Chondrocyte (in vitro differentiated cells): ENCODE measurements at regions not wholly inside any gene's neighbourhood (a gene's known extent, or its start where the extent isn't known, plus 50 kb on each side); places are given as distances from the start of the nearest gene placed in this dataset.

Experiments
- DNase-seq: peaks from one replicate; pipeline ENCODE4 v3.0.0; 2021; ENCODE audit warnings: mixed read lengths, low spot score
- H3K27ac Mint-ChIP-seq: one replicate; pipeline ENCODE4 v1.8.0; 2021; ENCODE audit warnings: mild to moderate bottlenecking, moderate library complexity, mixed read lengths; ENCODE audit not compliant: unreplicated experiment
- H3K27me3 Mint-ChIP-seq: 2 replicates; pipeline ENCODE4 v1.8.0; 2021; ENCODE audit warnings: low read depth, mixed read lengths
- H3K36me3 Mint-ChIP-seq: 2 replicates; pipeline ENCODE4 v1.8.0; 2021; ENCODE audit warnings: low read depth, mixed read lengths
- H3K4me1 Mint-ChIP-seq: 2 replicates; pipeline ENCODE4 v1.8.0; 2021; ENCODE audit warnings: low read depth, mild to moderate bottlenecking, mixed read lengths
- H3K4me3 Mint-ChIP-seq: one replicate; pipeline ENCODE4 v1.8.0; 2021; ENCODE audit warnings: mild to moderate bottlenecking, moderate library complexity, mixed read lengths; ENCODE audit not compliant: unreplicated experiment
- H3K9me3 Mint-ChIP-seq: 2 replicates; pipeline ENCODE4 v1.8.0; 2021; ENCODE audit warnings: low read depth, mixed read lengths
- TF ChIP-seq, protein P1 (sequence below): fragments of 200-600 bp; sonication (generic); IDR thresholded peaks from 2 replicates; pipeline ENCODE4 v1.5.0; 2021; ENCODE audit warnings: antibody characterized with exemption, mild to moderate bottlenecking, moderate library complexity

DNA sequence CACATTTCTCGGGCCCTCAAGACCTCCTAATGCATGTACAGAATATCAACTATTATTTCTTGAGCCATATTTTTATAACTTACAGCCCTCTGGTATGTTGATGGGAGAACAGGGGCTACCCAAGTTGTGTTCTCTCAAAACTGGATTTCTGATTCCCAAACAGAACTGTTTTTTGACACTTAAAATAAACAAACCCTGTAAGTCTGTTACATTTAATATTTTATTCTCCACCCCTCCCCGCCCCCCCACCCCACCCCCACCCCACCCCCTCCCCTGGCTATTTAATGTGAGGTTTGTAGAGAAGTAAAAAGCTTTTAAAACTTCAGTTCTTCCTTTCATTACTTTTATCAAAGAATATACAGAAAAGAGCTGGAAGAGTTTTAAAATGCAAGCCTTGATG is 77.9 kb downstream of the FOXB2 start:
- Mint-ChIP-seq H3K4me3 (no peak overlapping the region), H3K27me3 (peaks cover 31% of the 10 kb centered on the region), H3K36me3 (no peaks in the 10 kb centered on the region), H3K4me1 (no peaks in the 10 kb centered on the region), H3K9me3 (no peaks in the 10 kb centered on the region), H3K27ac (no peak overlapping the region)
- TF ChIP-seq, protein P1, sequence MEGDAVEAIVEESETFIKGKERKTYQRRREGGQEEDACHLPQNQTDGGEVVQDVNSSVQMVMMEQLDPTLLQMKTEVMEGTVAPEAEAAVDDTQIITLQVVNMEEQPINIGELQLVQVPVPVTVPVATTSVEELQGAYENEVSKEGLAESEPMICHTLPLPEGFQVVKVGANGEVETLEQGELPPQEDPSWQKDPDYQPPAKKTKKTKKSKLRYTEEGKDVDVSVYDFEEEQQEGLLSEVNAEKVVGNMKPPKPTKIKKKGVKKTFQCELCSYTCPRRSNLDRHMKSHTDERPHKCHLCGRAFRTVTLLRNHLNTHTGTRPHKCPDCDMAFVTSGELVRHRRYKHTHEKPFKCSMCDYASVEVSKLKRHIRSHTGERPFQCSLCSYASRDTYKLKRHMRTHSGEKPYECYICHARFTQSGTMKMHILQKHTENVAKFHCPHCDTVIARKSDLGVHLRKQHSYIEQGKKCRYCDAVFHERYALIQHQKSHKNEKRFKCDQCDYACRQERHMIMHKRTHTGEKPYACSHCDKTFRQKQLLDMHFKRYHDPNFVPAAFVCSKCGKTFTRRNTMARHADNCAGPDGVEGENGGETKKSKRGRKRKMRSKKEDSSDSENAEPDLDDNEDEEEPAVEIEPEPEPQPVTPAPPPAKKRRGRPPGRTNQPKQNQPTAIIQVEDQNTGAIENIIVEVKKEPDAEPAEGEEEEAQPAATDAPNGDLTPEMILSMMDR: no peak
- no peak for DNase-seq

DNA sequence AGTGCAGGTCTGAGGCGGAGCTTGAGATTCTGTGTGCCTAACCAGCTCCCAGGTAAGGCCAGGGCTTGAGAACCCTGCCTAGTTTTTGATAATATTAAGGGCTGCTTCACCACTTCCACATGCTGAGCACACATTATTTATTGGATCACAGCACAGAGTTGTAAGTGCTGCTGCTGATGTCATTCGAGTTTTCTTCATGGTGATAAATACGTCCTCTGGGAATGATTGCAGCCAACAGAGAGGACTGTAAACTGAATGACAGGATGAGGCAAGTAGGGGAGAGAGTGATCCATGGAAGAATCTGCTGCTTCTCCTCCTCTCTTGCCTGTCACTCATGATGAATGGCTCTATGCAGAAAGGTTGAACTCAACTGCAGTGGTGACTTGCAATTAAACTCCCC is 77.9 kb upstream of the VPS13A start:
- no peaks in the 10 kb centered on the region for H3K36me3 Mint-ChIP-seq
- no peak for DNase-seq
- no peaks in the 10 kb centered on the region for H3K4me1 Mint-ChIP-seq
- H3K27me3 Mint-ChIP-seq: peaks cover 38% of the 10 kb centered on the region
- TF ChIP-seq, protein P1: no peak
- H3K9me3 Mint-ChIP-seq: peaks cover 3% of the 10 kb centered on the region
- H3K27ac Mint-ChIP-seq: no peak overlapping the region
- H3K4me3 Mint-ChIP-seq: no peak overlapping the region

DNA sequence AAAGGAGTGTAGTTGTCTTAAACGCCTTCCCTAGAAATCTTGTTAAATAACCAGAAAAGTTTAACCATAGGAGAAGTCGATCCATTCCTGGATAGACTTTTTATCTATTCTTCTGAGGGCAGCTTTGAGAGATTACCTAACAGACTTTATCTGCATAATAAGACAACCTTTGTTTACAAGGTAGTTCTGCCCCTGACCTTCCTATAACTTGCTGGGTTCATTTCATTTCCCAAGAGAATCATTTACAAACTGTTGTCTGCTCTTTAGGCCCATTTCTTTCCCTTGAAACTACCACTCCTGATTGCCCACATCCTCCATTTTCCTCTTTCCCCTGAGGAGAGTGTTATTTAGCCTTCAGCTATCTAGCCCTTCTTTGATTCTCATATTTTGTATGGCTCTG is 65.9 kb upstream of the VPS13A start:
- Mint-ChIP-seq H3K4me3 (no peak overlapping the region), H3K4me1 (no peaks in the 10 kb centered on the region), H3K36me3 (peaks cover 2% of the 10 kb centered on the region), H3K27me3 (peaks cover 61% of the 10 kb centered on the region), H3K9me3 (peaks cover 2% of the 10 kb centered on the region), H3K27ac (no peak overlapping the region)
- no peak for DNase-seq
- TF ChIP-seq, protein P1: no peak

DNA sequence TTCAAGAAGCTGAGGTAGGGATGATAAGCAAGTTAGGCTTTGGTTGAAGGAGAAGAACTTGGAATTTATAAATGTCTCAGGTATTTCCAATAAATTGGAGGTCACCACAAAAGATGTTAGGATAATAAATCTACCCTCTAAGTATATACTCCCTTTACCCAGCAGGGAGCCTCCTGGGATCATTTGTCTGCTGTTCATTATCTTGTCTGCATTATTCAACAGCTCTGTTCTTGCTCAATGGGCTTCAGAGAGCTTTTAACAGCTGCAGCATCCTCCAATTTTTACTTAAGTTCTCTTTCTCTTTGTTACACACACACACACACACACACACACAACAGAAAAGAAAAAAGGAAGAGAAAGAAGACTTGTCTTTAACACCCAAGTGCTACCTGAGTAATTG is 51.7 kb upstream of the VPS13A start:
- no peak for DNase-seq
- Mint-ChIP-seq H3K4me1 (no peaks in the 10 kb centered on the region), H3K27me3 (peaks cover 48% of the 10 kb centered on the region), H3K36me3 (no peaks in the 10 kb centered on the region), H3K27ac (no peak overlapping the region), H3K9me3 (peaks cover 2% of the 10 kb centered on the region), H3K4me3 (no peak overlapping the region)
- TF ChIP-seq, protein P1: no peak

DNA sequence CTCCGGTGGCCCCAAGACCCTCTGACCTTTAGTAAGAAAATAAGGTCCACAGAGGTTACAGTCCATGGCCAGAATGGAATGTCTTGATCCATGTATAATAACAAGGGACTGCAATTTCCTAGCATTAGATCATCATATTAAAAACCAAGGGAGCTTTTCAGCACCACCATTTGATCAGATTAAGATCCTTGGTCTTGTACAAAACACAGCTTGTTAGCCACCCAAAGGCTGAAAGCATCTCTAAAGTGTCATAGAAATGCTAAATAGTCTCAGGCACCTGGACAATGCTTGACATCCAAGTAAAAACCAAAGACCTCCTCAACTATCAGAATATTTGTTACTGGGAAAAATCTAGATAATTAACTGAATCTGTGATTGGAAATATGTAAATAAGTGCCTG is 50.3 kb upstream of the VPS13A start:
- Mint-ChIP-seq H3K27me3 (peaks cover 49% of the 10 kb centered on the region), H3K36me3 (no peaks in the 10 kb centered on the region), H3K4me1 (no peaks in the 10 kb centered on the region), H3K9me3 (peaks cover 2% of the 10 kb centered on the region), H3K27ac (no peak overlapping the region), H3K4me3 (no peak overlapping the region)
- DNase-seq: no peak
- TF ChIP-seq, protein P1: no peak
